DND-41 (cell line): ENCODE measurements at regions not wholly inside any gene's neighbourhood (a gene's known extent, or its start where the extent isn't known, plus 50 kb on each side); places are given as distances from the start of the nearest gene placed in this dataset.

Experiments used
- ATAC-seq: fragments of 200-7000 bp; cut with Tn5 transposase; 3 replicates; pipeline ENCODE4 v1.9.1; 2021; ENCODE audit warnings: low read depth; ENCODE audit not compliant: insufficient read depth
- DNase-seq: peaks from one replicate; pipeline ENCODE4 v3.0.0-alpha.2; 2020
- H2AFZ ChIP-seq: 2 replicates; pipeline ENCODE4 v1.6.0; 2012; ENCODE audit warnings: low read depth, low read length
- H3K27ac ChIP-seq: 2 replicates; pipeline ENCODE4 v1.5.1; 2012; ENCODE audit warnings: low read length, inconsistent platforms
- H3K27me3 ChIP-seq: fragments of 200-600 bp; sonication (generic); 2 replicates; pipeline ENCODE4 v1.6.0; 2012; ENCODE audit warnings: low read length, mild to moderate bottlenecking, inconsistent platforms; ENCODE audit not compliant: insufficient read depth, poor library complexity
- H3K36me3 ChIP-seq: 2 replicates; pipeline ENCODE4 v1.5.1; 2012; ENCODE audit warnings: low read length, inconsistent platforms; ENCODE audit not compliant: insufficient read depth
- H3K4me1 ChIP-seq: 2 replicates; pipeline ENCODE4 v1.5.1; 2012; ENCODE audit warnings: mild to moderate bottlenecking, low read length; ENCODE audit not compliant: insufficient read depth
- H3K4me2 ChIP-seq: 2 replicates; pipeline ENCODE4 v1.6.0; 2012; ENCODE audit warnings: mild to moderate bottlenecking, moderate library complexity, low read length, inconsistent platforms; ENCODE audit not compliant: insufficient read depth
- H3K4me3 ChIP-seq, 2 experiments: fragments of 200-600 bp in 1 of 2; shearing (Covaris generic) in 1 of 2; 2 replicates each; pipeline ENCODE4 v1.5.1; 2012 to 2016; ENCODE audit warnings: inconsistent platforms in 2 of 2, low read length in 2 of 2, mild to moderate bottlenecking in 2 of 2, low read depth in 1 of 2, moderate library complexity in 1 of 2
- H3K79me2 ChIP-seq: 2 replicates; pipeline ENCODE4 v1.6.0; 2012; ENCODE audit warnings: low read length, inconsistent platforms; ENCODE audit not compliant: insufficient read depth
- H3K9ac ChIP-seq: 2 replicates; pipeline ENCODE4 v1.6.0; 2012; ENCODE audit warnings: low read depth, mild to moderate bottlenecking, inconsistent platforms, low read length, moderate library complexity
- H3K9me3 ChIP-seq: 2 replicates; pipeline ENCODE4 v1.5.1; 2012; ENCODE audit warnings: low read length, moderate library complexity, mild to moderate bottlenecking, inconsistent platforms; ENCODE audit not compliant: insufficient read depth, severe bottlenecking
- H4K20me1 ChIP-seq: 2 replicates; pipeline ENCODE4 v1.6.0; 2012; ENCODE audit warnings: low read length; ENCODE audit not compliant: insufficient read depth
- EZH2 ChIP-seq: IDR thresholded peaks from 3 replicates; pipeline ENCODE4 v1.6.1; 2012; ENCODE audit warnings: borderline replicate concordance, low read depth, mild to moderate bottlenecking, moderate library complexity, low read length, inconsistent platforms; ENCODE audit not compliant: severe bottlenecking
- TF ChIP-seq, protein P1 (sequence below): IDR thresholded peaks from 2 replicates; pipeline ENCODE4 v1.5.1; 2012; ENCODE audit warnings: borderline replicate concordance, low read length, moderate library complexity, mild to moderate bottlenecking; ENCODE audit not compliant: poor library complexity, severe bottlenecking; ENCODE audit errors: extremely low read depth

DNA sequence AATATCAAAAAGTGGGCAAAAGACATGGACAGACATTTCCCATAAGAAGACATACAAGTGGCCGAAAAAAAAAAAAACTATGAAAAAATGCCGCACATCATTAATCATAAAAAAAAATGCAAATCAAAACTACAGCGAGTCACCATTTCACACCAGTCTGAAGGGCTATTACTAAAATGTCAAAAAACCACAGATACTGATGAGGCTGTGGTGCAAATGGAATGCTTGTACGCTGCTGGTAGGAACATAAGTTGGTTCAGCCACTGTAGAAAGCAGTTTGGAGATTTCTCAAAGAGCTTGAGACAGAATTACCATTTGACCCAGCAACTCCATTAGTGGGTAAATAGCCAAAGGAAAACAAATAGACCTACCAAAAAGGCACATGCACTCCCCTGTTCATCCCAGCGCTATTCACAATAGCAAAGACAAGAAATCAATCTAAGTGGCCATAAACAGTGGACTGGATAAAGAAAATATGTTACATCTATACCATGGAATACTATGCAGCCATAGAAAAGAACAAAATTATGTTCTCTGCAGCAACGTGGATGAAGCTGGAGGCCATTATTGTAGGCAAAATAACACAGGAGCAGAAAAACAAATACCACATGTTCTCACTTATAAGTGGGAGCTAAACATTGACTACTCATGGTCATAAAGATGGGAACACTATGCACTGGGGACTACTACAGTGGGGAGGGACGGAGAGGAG is 110.6 kb upstream of the BOD1 start:
- Histone ChIP-seq H2AFZ (no peak overlapping the region), H3K79me2 (no peaks in the 10 kb centered on the region), H3K27me3 (no peaks in the 10 kb centered on the region), H3K36me3 (no peaks in the 10 kb centered on the region), H3K9ac (no peak overlapping the region), H3K4me1 (no peaks in the 10 kb centered on the region), H3K4me3 (no peak overlapping the region), H4K20me1 (no peaks in the 10 kb centered on the region), H3K4me2 (no peak overlapping the region), H3K9me3 (no peaks in the 10 kb centered on the region), H3K27ac (no peak overlapping the region)
- DNase-seq (no peak), ATAC-seq (no peak)
- TF ChIP-seq, protein P1, sequence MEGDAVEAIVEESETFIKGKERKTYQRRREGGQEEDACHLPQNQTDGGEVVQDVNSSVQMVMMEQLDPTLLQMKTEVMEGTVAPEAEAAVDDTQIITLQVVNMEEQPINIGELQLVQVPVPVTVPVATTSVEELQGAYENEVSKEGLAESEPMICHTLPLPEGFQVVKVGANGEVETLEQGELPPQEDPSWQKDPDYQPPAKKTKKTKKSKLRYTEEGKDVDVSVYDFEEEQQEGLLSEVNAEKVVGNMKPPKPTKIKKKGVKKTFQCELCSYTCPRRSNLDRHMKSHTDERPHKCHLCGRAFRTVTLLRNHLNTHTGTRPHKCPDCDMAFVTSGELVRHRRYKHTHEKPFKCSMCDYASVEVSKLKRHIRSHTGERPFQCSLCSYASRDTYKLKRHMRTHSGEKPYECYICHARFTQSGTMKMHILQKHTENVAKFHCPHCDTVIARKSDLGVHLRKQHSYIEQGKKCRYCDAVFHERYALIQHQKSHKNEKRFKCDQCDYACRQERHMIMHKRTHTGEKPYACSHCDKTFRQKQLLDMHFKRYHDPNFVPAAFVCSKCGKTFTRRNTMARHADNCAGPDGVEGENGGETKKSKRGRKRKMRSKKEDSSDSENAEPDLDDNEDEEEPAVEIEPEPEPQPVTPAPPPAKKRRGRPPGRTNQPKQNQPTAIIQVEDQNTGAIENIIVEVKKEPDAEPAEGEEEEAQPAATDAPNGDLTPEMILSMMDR = no peak
- TF ChIP-seq EZH2 = no peak

DNA sequence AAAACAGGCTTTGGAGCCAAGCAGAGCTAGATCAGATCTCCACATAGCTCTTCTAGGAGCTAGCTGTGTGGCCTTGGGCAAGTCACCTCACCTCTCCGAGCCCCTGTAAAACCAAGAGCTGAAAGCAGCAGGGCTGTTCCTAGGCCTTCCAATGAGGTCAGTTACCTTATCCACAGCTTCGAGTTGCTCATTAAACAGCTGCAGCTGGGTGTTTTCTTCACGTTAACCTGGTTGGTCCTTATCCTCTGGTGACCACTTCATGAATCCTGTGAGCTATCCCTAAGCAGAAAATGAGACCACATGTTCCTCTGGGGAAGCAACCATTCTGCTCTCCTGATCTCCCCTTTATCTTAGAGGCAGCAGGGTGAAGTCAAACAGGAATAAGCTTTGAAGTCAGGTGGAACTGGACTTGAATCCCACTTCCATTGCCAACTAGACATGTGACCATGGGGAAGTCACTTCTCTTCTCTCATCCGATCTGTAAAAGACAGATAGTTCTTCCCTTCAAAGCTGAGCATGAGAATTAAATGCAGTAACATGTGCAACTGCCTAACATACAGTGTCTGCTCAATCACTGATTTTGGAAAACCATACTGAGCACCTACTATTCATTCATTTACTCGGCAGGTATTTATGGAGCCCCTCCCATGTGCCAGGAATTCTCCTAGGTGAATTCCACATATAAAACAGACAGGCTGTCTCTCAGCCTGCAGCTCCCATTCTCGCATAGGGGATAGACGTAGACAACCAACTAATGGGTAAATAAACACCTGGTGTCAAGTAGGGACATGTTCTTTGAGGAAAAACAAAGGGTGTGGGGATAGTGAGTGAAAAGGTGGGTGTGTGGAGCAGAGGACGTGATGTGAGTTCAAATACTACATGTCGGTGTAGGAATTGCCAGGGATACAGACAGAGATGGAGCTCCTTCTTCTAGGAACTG is 111.7 kb upstream of the BOD1 start:
- H3K4me1 ChIP-seq = no peaks in the 10 kb centered on the region
- H3K4me2 ChIP-seq = no peak overlapping the region
- ATAC-seq = no peak
- no peak overlapping the region for H3K4me3 ChIP-seq
- H4K20me1 ChIP-seq = no peaks in the 10 kb centered on the region
- no peaks in the 10 kb centered on the region for H3K9me3 ChIP-seq
- no peaks in the 10 kb centered on the region for H3K27me3 ChIP-seq
- no peak overlapping the region for H2AFZ ChIP-seq
- DNase-seq = no peak
- H3K79me2 ChIP-seq = no peaks in the 10 kb centered on the region
- no peak overlapping the region for H3K9ac ChIP-seq
- no peaks in the 10 kb centered on the region for H3K36me3 ChIP-seq
- no peak overlapping the region for H3K27ac ChIP-seq
- TF ChIP-seq, protein P1 = no peak
- no peak for TF ChIP-seq EZH2

DNA sequence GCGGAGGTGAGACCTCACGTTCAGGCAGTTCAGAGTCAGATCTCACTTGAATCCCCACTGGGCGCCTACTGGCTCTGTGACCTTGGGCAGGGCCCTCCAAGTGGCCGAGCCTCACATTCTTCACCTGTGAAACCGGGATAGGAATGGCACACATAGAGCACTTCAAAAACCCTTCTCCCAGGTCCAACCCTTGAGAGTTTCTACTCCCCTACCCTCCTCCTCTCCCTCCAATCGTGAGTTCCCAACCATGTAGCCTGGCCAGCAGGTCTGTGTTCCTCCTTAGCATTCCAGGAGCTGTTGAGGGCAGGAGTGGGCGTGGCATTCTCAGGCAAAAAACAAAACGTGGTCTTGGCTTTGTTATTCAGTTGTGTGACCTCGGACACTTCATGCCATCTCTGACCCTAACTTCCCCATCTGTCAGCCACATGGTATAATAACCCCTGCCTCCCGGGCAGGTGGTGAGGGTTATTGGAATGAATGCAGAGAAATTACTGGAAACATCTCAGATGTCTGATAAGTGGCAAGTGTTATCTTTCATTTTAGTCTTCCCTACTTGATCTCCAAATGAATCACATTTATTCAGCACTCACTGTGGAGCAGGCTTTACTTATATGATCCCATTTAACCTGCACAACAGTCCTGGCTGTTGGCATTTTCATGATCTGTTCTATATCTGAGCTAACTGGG is 112.8 kb upstream of the BOD1 start:
- H3K27ac ChIP-seq = no peak overlapping the region
- DNase-seq (no peak), ATAC-seq (no peak)
- H2AFZ ChIP-seq = no peak overlapping the region
- 0 out of 2 replicates have a peak, but pooled peaks cover 3% of the 10 kb centered on the region for H3K4me1 ChIP-seq
- H3K9me3 ChIP-seq = no peaks in the 10 kb centered on the region
- H3K36me3 ChIP-seq = no peaks in the 10 kb centered on the region
- H3K27me3 ChIP-seq = no peaks in the 10 kb centered on the region
- no peak overlapping the region for H3K9ac ChIP-seq
- H4K20me1 ChIP-seq = no peaks in the 10 kb centered on the region
- no peak overlapping the region for H3K4me3 ChIP-seq
- no peak overlapping the region for H3K4me2 ChIP-seq
- no peak for TF ChIP-seq EZH2
- TF ChIP-seq, protein P1 = no peak
- no peaks in the 10 kb centered on the region for H3K79me2 ChIP-seq
